H1 (cell line): ENCODE measurements at regions not wholly inside any gene's neighbourhood (a gene's known extent, or its start where the extent isn't known, plus 50 kb on each side); places are given as distances from the start of the nearest gene placed in this dataset.

Experiments used
- ASH2L ChIP-seq: fragments of 200-600, 300-600 bp; sonication (generic); IDR thresholded peaks from one replicate; pipeline ENCODE4 v1.7.1; 2017; ENCODE audit warnings: low read length
- EZH2 ChIP-seq: fragments of 200-600 bp; sonication (generic); IDR thresholded peaks from 2 replicates; pipeline ENCODE4 v1.7.1; 2012; ENCODE audit warnings: low read depth, mild to moderate bottlenecking, moderate library complexity, low read length, inconsistent platforms; ENCODE audit not compliant: severe bottlenecking
- YY1 ChIP-seq: IDR thresholded peaks from 2 replicates; pipeline ENCODE4 v1.6.1; 2011; ENCODE audit warnings: low read depth, mild to moderate bottlenecking, low read length
- TF ChIP-seq, protein P1 (sequence below): IDR thresholded peaks from 2 replicates; pipeline ENCODE4 v1.6.1; 2012; ENCODE audit warnings: inconsistent platforms

GRCh38 chr10:58017719-58018367 is 249.9 kb downstream of the IPMK start (continued):
- TF ChIP-seq ASH2L (no peak), YY1 (no peak), EZH2 (no peak)
- TF ChIP-seq, protein P1, sequence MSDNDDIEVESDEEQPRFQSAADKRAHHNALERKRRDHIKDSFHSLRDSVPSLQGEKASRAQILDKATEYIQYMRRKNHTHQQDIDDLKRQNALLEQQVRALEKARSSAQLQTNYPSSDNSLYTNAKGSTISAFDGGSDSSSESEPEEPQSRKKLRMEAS, result no peak
